GM12872 (cell line): ENCODE measurements at regions not wholly inside any gene's neighbourhood (a gene's known extent, or its start where the extent isn't known, plus 50 kb on each side); places are given as distances from the start of the nearest gene placed in this dataset.

Experiments
- CTCF ChIP-seq: IDR thresholded peaks from 3 replicates; pipeline ENCODE4 v1.5.1; 2011; ENCODE audit warnings: low read depth, mild to moderate bottlenecking, low read length, moderate library complexity; ENCODE audit not compliant: insufficient read depth

GRCh38 chr4:57342411-57342810, 232.2 kb upstream of the IGFBP7 start:
- no peak for TF ChIP-seq CTCF

GRCh38 chr4:57333684-57334083, 223.5 kb upstream of the IGFBP7 start:
- TF ChIP-seq CTCF = no peak

GRCh38 chr4:57331959-57332358, 221.8 kb upstream of the IGFBP7 start:
- no peak for TF ChIP-seq CTCF

GRCh38 chr4:57329279-57329678, 219.1 kb upstream of the IGFBP7 start:
- no peak for TF ChIP-seq CTCF

GRCh38 chr4:57324673-57325307, 214.6 kb upstream of the IGFBP7 start:
- TF ChIP-seq CTCF = no peak

- TF ChIP-seq CTCF = no peak
Measured at GRCh38 chr4:57320849-57321248, 210.7 kb upstream of the IGFBP7 start.

GRCh38 chr4:57320217-57320616, 210.0 kb upstream of the IGFBP7 start:
- no peak for TF ChIP-seq CTCF

GRCh38 chr4:57318703-57319102, 208.5 kb upstream of the IGFBP7 start:
- TF ChIP-seq CTCF = no peak
